SK-N-SH (cell line): ENCODE measurements at regions not wholly inside any gene's neighbourhood (a gene's known extent, or its start where the extent isn't known, plus 50 kb on each side); places are given as distances from the start of the nearest gene placed in this dataset.

Experiments
- CTCF ChIA-PET: fragments of 300-600, 350-600 bp; formaldehyde crosslinking; extraction: SDS; loops from one replicate; lab custom pipeline; 2021; lab: Yijun Ruan, JAX
- POLR2A ChIA-PET: fragments of 350-600 bp; sonication (Branson Sonifier 250); formaldehyde crosslinking; extraction: SDS; loops from one replicate; lab custom pipeline; 2020; ENCODE audit warnings: antibody characterized with exemption, inconsistent platforms; lab: Yijun Ruan, JAX
- DNase-seq: peaks from one replicate; pipeline ENCODE4 v3.0.0; 2012
- H2AFZ ChIP-seq: fragments of 200-600 bp; sonication (generic); 2 replicates; pipeline ENCODE4 v1.8.1; 2016; ENCODE audit warnings: antibody characterized with exemption, mild to moderate bottlenecking, low read depth
- H3F3A ChIP-seq: fragments of 200-600 bp; sonication (generic); replicated peaks from 2 replicates; pipeline ENCODE3; 2016; ENCODE audit warnings: antibody characterized with exemption, mild to moderate bottlenecking; ENCODE audit not compliant: insufficient read depth
- H3K27ac ChIP-seq, 2 experiments: fragments of 200-500 bp in 1 of 2; fragments of 200-600 bp in 1 of 2; sonication (Bioruptor generic) in 1 of 2; sonication (generic), shearing (Covaris generic) in 1 of 2; 2 replicates each; pipeline versions ENCODE4 v1.5.1 to v1.6.1; 2014 to 2016; ENCODE audit warnings: low read depth in 2 of 2, inconsistent platforms in 1 of 2, low read length in 1 of 2, mild to moderate bottlenecking in 1 of 2, mixed read lengths in 1 of 2
- H3K27me3 ChIP-seq: fragments of 200-600 bp; sonication (generic), shearing (Covaris generic); 2 replicates; pipeline ENCODE4 v1.6.1; 2016; ENCODE audit warnings: mixed run types; ENCODE audit not compliant: insufficient read depth
- H3K36me3 ChIP-seq, 2 experiments: fragments of 200-500 bp in 1 of 2; fragments of 200-600 bp in 1 of 2; sonication (Bioruptor generic) in 1 of 2; sonication (generic) in 1 of 2; replicated peaks in 1 of 2; 2 replicates each; pipeline versions ENCODE3 to v1.5.1; 2014 to 2016; ENCODE audit warnings: low read length in 1 of 2, mild to moderate bottlenecking in 1 of 2; ENCODE audit not compliant: insufficient read depth in 2 of 2, control insufficient read depth in 1 of 2
- H3K4me1 ChIP-seq, 2 experiments: fragments of 200-500 bp in 1 of 2; fragments of 200-600 bp in 1 of 2; sonication (Bioruptor generic) in 1 of 2; sonication (generic), shearing (Covaris generic) in 1 of 2; 2 replicates each; pipeline versions ENCODE4 v1.5.1 to v1.6.1; 2014 to 2016; ENCODE audit warnings: low read depth in 1 of 2, low read length in 1 of 2, mixed run types in 1 of 2; ENCODE audit not compliant: insufficient read depth in 2 of 2, control insufficient read depth in 1 of 2
- H3K4me2 ChIP-seq: fragments of 200-600 bp; sonication (generic), shearing (Covaris generic); 2 replicates; pipeline ENCODE4 v1.6.1; 2017; ENCODE audit warnings: mixed run types
- H3K4me3 ChIP-seq, 2 experiments: fragments of 200-500 bp in 1 of 2; fragments of 200-600 bp in 1 of 2; sonication (Bioruptor generic) in 1 of 2; sonication (generic), shearing (Covaris generic) in 1 of 2; 2 replicates each; pipeline versions ENCODE4 v1.5.1 to v1.8.1; 2014 to 2016; ENCODE audit warnings: low read depth in 2 of 2, inconsistent platforms in 1 of 2, low read length in 1 of 2, mild to moderate bottlenecking in 1 of 2, mixed read lengths in 1 of 2, moderate library complexity in 1 of 2
- H3K79me2 ChIP-seq: fragments of 200-600 bp; sonication (generic); 2 replicates; pipeline ENCODE4 v1.8.1; 2017; ENCODE audit warnings: mild to moderate bottlenecking; ENCODE audit not compliant: insufficient read depth
- H3K9ac ChIP-seq: fragments of 200-600 bp; sonication (generic); 2 replicates; pipeline ENCODE4 v1.6.1; 2017; ENCODE audit warnings: mixed run types
- H3K9me2 ChIP-seq: fragments of 200-600 bp; sonication (generic); 2 replicates; pipeline ENCODE4 v1.6.1; 2017; ENCODE audit warnings: mixed run types
- H3K9me3 ChIP-seq: fragments of 200-600 bp; sonication (generic); 2 replicates; pipeline ENCODE4 v1.6.1; 2017; ENCODE audit warnings: mixed run types, mild to moderate bottlenecking, moderate library complexity
- H4K20me1 ChIP-seq: fragments of 200-600 bp; sonication (generic); 2 replicates; pipeline ENCODE4 v1.6.1; 2017; ENCODE audit warnings: mild to moderate bottlenecking, mixed run types; ENCODE audit not compliant: insufficient read depth
- CHD2 ChIP-seq: fragments of 150-350 bp; IDR thresholded peaks from 2 replicates; pipeline ENCODE4 v1.6.1; 2018; ENCODE audit warnings: low read length; ENCODE audit not compliant: partially characterized antibody
- CTCF ChIP-seq: fragments of 200-600 bp; sonication (generic); IDR thresholded peaks from 2 replicates; pipeline ENCODE4 v1.6.1; 2017; ENCODE audit warnings: antibody characterized with exemption, mild to moderate bottlenecking, moderate library complexity
- EZH2phosphoT487 ChIP-seq: fragments of 200-600 bp; sonication (generic); IDR thresholded peaks from 2 replicates; pipeline ENCODE4 v1.6.1; 2017; ENCODE audit warnings: low read depth, mixed run types, mild to moderate bottlenecking, antibody characterized with exemption, moderate library complexity, borderline replicate concordance
- FOXM1 ChIP-seq: IDR thresholded peaks from 2 replicates; pipeline ENCODE4 v1.4.0; 2012; ENCODE audit warnings: low read depth, mild to moderate bottlenecking
- GABPA ChIP-seq: IDR thresholded peaks from 2 replicates; pipeline ENCODE4 v1.4.0; 2012; ENCODE audit warnings: low read depth, mild to moderate bottlenecking
- GATA2 ChIP-seq: sonication (generic); formaldehyde crosslinking; IDR thresholded peaks from 2 replicates; pipeline ENCODE4 v1.5.0; 2020; ENCODE audit warnings: mild to moderate bottlenecking, missing genetic modification reagents
- MEF2A ChIP-seq: IDR thresholded peaks from 2 replicates; pipeline ENCODE4 v1.4.0; 2012; ENCODE audit warnings: low read depth, borderline replicate concordance
- MXI1 ChIP-seq: IDR thresholded peaks from 2 replicates; pipeline ENCODE4 v1.6.1; 2012; ENCODE audit warnings: mild to moderate bottlenecking, low read depth, low read length, improper control_type of control experiment
- NRF1 ChIP-seq: IDR thresholded peaks from 2 replicates; pipeline ENCODE4 v1.6.1; 2012; ENCODE audit warnings: low read depth, mild to moderate bottlenecking, low read length
- PBX3 ChIP-seq: IDR thresholded peaks from 2 replicates; pipeline ENCODE4; 2012
- RAD21 ChIP-seq: IDR thresholded peaks from 2 replicates; pipeline ENCODE4 v1.6.1; 2012; ENCODE audit warnings: mild to moderate bottlenecking, low read length
- RFX5 ChIP-seq: IDR thresholded peaks from 2 replicates; pipeline ENCODE4 v1.6.1; 2012; ENCODE audit warnings: mild to moderate bottlenecking, improper control_type of control experiment, low read length
- RXRA ChIP-seq: IDR thresholded peaks from 2 replicates; pipeline ENCODE4 v1.4.0; 2012; ENCODE audit warnings: low read depth, mild to moderate bottlenecking, borderline replicate concordance
- TEAD4 ChIP-seq: IDR thresholded peaks from 2 replicates; pipeline ENCODE4 v1.4.0; 2012; ENCODE audit warnings: mild to moderate bottlenecking, borderline replicate concordance; ENCODE audit not compliant: insufficient read depth
- WGBS: methylation state at CpG from one replicate; pipeline ENCODE4 v1.1.6; 2017; ENCODE audit warnings: low lambda C conversion rate; 5-methylcytosine and 5-hydroxymethylcytosine counted together
- TF ChIP-seq, protein P1 (sequence below): IDR thresholded peaks from 2 replicates; pipeline ENCODE4 v1.4.0; 2012; ENCODE audit warnings: low read depth

DNA sequence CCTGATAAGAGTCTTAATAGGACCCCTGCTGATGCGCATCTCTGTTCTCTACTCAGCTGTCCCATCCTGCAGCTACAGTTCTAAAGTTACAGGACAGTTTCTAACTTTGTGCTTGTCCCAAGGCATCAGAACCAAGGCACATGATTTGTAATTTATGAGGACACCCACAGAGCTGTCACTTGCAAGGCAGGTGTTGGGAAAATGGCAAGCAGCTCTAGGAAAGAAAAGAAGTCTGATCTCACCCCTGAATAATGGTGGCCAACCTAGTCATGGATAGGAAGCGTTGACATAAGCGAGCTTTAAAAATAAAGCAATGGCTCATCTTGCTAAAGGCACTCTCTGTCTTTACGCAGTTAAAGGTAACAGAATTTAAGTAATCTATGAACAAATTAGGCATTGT lies 127.6 kb upstream of the VGLL2 start (continued):
- TF ChIP-seq, protein P1, sequence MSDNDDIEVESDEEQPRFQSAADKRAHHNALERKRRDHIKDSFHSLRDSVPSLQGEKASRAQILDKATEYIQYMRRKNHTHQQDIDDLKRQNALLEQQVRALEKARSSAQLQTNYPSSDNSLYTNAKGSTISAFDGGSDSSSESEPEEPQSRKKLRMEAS: no peak
- TF ChIP-seq EZH2phosphoT487 (no peak), PBX3 (no peak)

DNA sequence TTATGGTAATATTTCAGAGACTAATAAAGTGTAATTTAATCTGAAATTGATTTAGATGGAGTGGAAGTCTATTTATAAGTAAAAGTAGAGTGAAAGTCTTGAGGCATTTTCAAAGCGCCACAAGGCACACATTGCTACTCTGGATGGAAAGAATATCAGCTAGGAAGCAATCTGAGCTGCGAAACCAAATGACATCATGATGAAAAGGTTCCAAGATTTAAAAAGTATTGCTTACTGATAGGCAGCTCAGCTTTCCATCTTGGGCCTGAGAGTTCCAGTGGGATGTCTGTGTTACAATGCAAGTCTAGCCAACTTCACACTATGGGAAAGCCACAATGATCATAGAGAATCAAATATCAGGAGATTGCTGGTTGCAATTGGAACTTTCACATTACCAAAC lies 126.9 kb upstream of the VGLL2 start:
- H2AFZ ChIP-seq: no peak overlapping the region
- no peaks in the 10 kb centered on the region for H3K79me2 ChIP-seq
- H3K27ac ChIP-seq: no peak overlapping the region
- ChIA-PET POLR2A (no interaction called here), CTCF (interaction anchor here (1.0 kb wide), 1 partner anchor 170 kb away, joined by 3 read pairs; no protein-coding TSS in a partner anchor)
- no peaks in the 10 kb centered on the region for H4K20me1 ChIP-seq
- DNase-seq: no peak
- no peaks in the 10 kb centered on the region for H3K9me2 ChIP-seq
- H3K4me2 ChIP-seq: no peak overlapping the region
- H3K36me3 ChIP-seq: no peaks in the 10 kb centered on the region
- 0% methylated on average over 2 of the region's 2 CpGs for WGBS
- H3F3A ChIP-seq: no peaks in the 10 kb centered on the region
- H3K4me1 ChIP-seq: no peaks in the 10 kb centered on the region
- no peak overlapping the region for H3K9ac ChIP-seq
- TF ChIP-seq RXRA (no peak), MEF2A (no peak), GATA2 (CRISPR knock-in tag) (no peak), CTCF (no peak), CHD2 (no peak), GABPA (no peak), MXI1 (no peak)
- no peak overlapping the region for H3K4me3 ChIP-seq
- no peaks in the 10 kb centered on the region for H3K9me3 ChIP-seq
- H3K27me3 ChIP-seq: no peaks in the 10 kb centered on the region

DNA sequence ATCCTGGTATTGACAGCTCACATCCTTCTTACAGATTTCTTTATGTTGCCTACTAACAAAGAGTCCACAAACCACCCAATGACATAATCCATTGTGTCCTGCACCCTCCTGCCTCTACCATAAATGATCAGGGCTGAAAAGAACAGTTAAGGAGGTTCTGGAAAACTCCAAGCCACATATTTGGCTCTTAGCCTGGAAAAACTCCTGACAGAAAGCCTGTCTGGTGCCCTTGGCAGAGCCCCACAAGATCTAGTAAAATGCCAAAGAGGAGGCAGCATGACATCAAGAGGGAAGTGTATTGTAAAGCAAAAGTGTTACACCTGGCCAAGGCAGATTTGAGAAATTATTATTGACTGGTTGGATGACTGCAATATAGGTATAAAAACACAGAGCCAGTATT lies 126.4 kb upstream of the VGLL2 start:
- no peaks in the 10 kb centered on the region for H3K4me1 ChIP-seq
- no peaks in the 10 kb centered on the region for H4K20me1 ChIP-seq
- no peaks in the 10 kb centered on the region for H3K27me3 ChIP-seq
- no peak for TF ChIP-seq GATA2 (CRISPR knock-in tag)
- TF ChIP-seq FOXM1: no peak
- no peak for TF ChIP-seq NRF1
- no peak for TF ChIP-seq RAD21
- no peak for TF ChIP-seq TEAD4
- no peak for TF ChIP-seq MXI1
- no peak for TF ChIP-seq RFX5
- TF ChIP-seq, all 33 proteins: peak for 0
- H3K27ac ChIP-seq: no peak overlapping the region
- no peak overlapping the region for H3K4me3 ChIP-seq
- POLR2A ChIA-PET: no interaction called here
- CTCF ChIA-PET: interaction anchor here (1.0 kb wide), 1 partner anchor 170 kb away, joined by 3 read pairs; no protein-coding TSS in a partner anchor
- no peak overlapping the region for H2AFZ ChIP-seq
- no peak overlapping the region for H3K4me2 ChIP-seq
- H3K9me3 ChIP-seq: no peaks in the 10 kb centered on the region
- no peaks in the 10 kb centered on the region for H3F3A ChIP-seq
- no peak for DNase-seq
- H3K79me2 ChIP-seq: no peaks in the 10 kb centered on the region
- no peak overlapping the region for H3K9ac ChIP-seq
- no peaks in the 10 kb centered on the region for H3K9me2 ChIP-seq
- H3K36me3 ChIP-seq: no peaks in the 10 kb centered on the region
